ENCODE measurements at regions not wholly inside any gene's neighbourhood (a gene's known extent, or its start where the extent isn't known, plus 50 kb on each side); places are given as distances from the start of the nearest gene placed in this dataset.

GRCh38 chr5:51276250-51276649, 107.0 kb upstream of the ISL1 start:
- Histone ChIP-seq H4K20me1 (replicated peaks; ENCODE audit: insufficient read depth) (no peaks in the 10 kb centered on the region), H3K79me2 (replicated peaks; ENCODE audit: insufficient read depth) (no peaks in the 10 kb centered on the region), H3K9me2 (ENCODE audit: insufficient read depth) (0 out of 2 replicates have a peak, but pooled peaks cover 3% of the 10 kb centered on the region), H3K27me3 (ENCODE audit: insufficient read depth) (no peaks in the 10 kb centered on the region), H2AFZ (no peak overlapping the region), H3F3A (replicated peaks; ENCODE audit: low read depth) (no peaks in the 10 kb centered on the region), H3K4me2 (no peak overlapping the region), H3K4me1 (ENCODE audit: insufficient read depth) (peaks cover 38% of the 10 kb centered on the region), H3K27ac (ENCODE audit: low read depth) (no peak overlapping the region), H3K4me3 (no peak overlapping the region), H3K36me3 (ENCODE audit: insufficient read depth) (no peaks in the 10 kb centered on the region)
- H3K27me3 Mint-ChIP-seq (ENCODE audit: insufficient read depth, low read depth, poor library complexity), result peaks cover 1% of the 10 kb centered on the region
- no peak overlapping the region for H3K27ac Mint-ChIP-seq
- ATAC-seq (no peak), DNase-seq (ENCODE audit: low spot score) (no peak)
- TF ChIP-seq REST (IDR thresholded peaks at IDR 0.05; ENCODE audit: unreplicated experiment), result no peak
- TF ChIP-seq ZNF114 (CRISPR knock-in tag; IDR thresholded peaks at IDR 0.05), result no peak
- no peak for TF ChIP-seq ZNF462 (CRISPR knock-in tag; IDR thresholded peaks at IDR 0.05)
- no peak for TF ChIP-seq POLR2AphosphoS5 (IDR thresholded peaks at IDR 0.05; ENCODE audit: low read depth)
- no peak for TF ChIP-seq STAT1 (IDR thresholded peaks at IDR 0.05; ENCODE audit: unreplicated experiment)
- no peak for TF ChIP-seq CREB1 (CRISPR knock-in tag; IDR thresholded peaks at IDR 0.05; ENCODE audit: low read depth)
- TF ChIP-seq ETS1 (IDR thresholded peaks at IDR 0.05), result no peak
- H3K9me3 Mint-ChIP-seq, result no peaks in the 10 kb centered on the region
- H3K4me3 Mint-ChIP-seq, result no peak overlapping the region
- no peaks in the 10 kb centered on the region for H3K36me3 Mint-ChIP-seq (ENCODE audit: low read depth)
- H3K4me1 Mint-ChIP-seq, result peaks cover 23% of the 10 kb centered on the region

Data from GM23338 (cell line).